HG03571 (cell line): ENCODE measurements at regions not wholly inside any gene's neighbourhood (a gene's known extent, or its start where the extent isn't known, plus 50 kb on each side); places are given as distances from the start of the nearest gene placed in this dataset.
"Not testable (repeated sequence)": the region's sequence is repeated elsewhere in the genome, so short reads cannot be mapped to it uniquely, and the experiment has no call there.

ENCODE experiments used
- ATAC-seq: cut with Tn5 transposase; IDR thresholded peaks from one replicate; pipeline ENCODE4 v1.9.1; 2021; ENCODE audit not compliant: unreplicated experiment

- ATAC-seq, result no peak
These were observed 321.5 kb upstream of the CTNNB1 start for GRCh38 chr3:40877631-40878463.

- no peak for ATAC-seq
These were observed 320.8 kb upstream of the CTNNB1 start for GRCh38 chr3:40878464-40878905.

GRCh38 chr3:40885430-40885829, 313.9 kb upstream of the CTNNB1 start:
- ATAC-seq, result no peak

- ATAC-seq, result no peak
These were observed 312.5 kb upstream of the CTNNB1 start for GRCh38 chr3:40886660-40887425.

GRCh38 chr3:40891186-40891585, 308.1 kb upstream of the CTNNB1 start:
- no peak for ATAC-seq

- no peak for ATAC-seq
These were observed 304.2 kb upstream of the CTNNB1 start for GRCh38 chr3:40895109-40895508.

GRCh38 chr3:40899286-40899712, 300.0 kb upstream of the CTNNB1 start:
- ATAC-seq, result no peak

GRCh38 chr3:40901298-40901697, 298.0 kb upstream of the CTNNB1 start:
- ATAC-seq, result no peak

GRCh38 chr3:40901796-40902195, 297.5 kb upstream of the CTNNB1 start:
- ATAC-seq, result no peak

- not testable (repeated sequence) for ATAC-seq
These were observed 291.3 kb upstream of the CTNNB1 start for GRCh38 chr3:40907907-40908465.

GRCh38 chr3:40908612-40909011, 290.7 kb upstream of the CTNNB1 start:
- ATAC-seq, result no peak

- no peak for ATAC-seq
These were observed 288.0 kb upstream of the CTNNB1 start for GRCh38 chr3:40911264-40911663.

- peak; percentile 61 for ATAC-seq
These were observed 287.4 kb upstream of the CTNNB1 start for GRCh38 chr3:40911928-40912327.

- no peak for ATAC-seq
These were observed 286.8 kb upstream of the CTNNB1 start for GRCh38 chr3:40912461-40912860.

- ATAC-seq, result no peak
These were observed 286.1 kb upstream of the CTNNB1 start for GRCh38 chr3:40913192-40913591.

- no peak for ATAC-seq
These were observed 285.7 kb upstream of the CTNNB1 start for GRCh38 chr3:40913641-40914040.

GRCh38 chr3:40914475-40914874, 284.8 kb upstream of the CTNNB1 start:
- no peak for ATAC-seq

GRCh38 chr3:40915346-40915865, 283.9 kb upstream of the CTNNB1 start:
- no peak for ATAC-seq

- no peak for ATAC-seq
These were observed 279.3 kb upstream of the CTNNB1 start for GRCh38 chr3:40920041-40920440.

GRCh38 chr3:40921251-40921650, 278.1 kb upstream of the CTNNB1 start:
- no peak for ATAC-seq

- ATAC-seq, result no peak
These were observed 276.2 kb upstream of the CTNNB1 start for GRCh38 chr3:40923143-40923542.

GRCh38 chr3:40923651-40924050, 275.7 kb upstream of the CTNNB1 start:
- ATAC-seq, result no peak
